ENCODE measurements at regions not wholly inside any gene's neighbourhood (a gene's known extent, or its start where the extent isn't known, plus 50 kb on each side); places are given as distances from the start of the nearest gene placed in this dataset.
"Not testable (repeated sequence)": the region's sequence is repeated elsewhere in the genome, so short reads cannot be mapped to it uniquely, and the experiment has no call there.

DNA sequence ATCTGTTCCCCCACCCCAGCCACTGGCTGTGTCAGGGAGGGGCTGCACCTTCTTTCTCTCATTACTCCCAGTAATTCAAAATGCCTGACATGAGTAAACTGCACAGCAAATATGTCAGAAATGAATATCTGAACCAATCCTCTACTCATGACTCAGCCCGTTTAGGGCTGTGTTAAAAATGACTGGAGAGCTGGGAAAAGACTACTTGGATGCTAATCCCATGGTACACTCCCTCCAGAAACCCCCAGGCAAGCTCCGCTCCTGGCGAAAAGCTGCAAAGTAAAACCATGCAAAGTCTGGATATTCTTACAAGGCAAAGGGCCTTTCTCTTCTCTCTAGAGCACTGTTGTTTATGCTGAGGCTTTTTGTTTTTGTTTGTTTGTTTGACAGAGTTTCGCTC is 448.1 kb upstream of the DYNLRB2 start:
- in situ Hi-C loops (cut with MboI; ENCODE audit: low pct_unique_long_range_greater_than_20kb, low sequenced_read_pairs, unreplicated experiment): no loop called here

DNA sequence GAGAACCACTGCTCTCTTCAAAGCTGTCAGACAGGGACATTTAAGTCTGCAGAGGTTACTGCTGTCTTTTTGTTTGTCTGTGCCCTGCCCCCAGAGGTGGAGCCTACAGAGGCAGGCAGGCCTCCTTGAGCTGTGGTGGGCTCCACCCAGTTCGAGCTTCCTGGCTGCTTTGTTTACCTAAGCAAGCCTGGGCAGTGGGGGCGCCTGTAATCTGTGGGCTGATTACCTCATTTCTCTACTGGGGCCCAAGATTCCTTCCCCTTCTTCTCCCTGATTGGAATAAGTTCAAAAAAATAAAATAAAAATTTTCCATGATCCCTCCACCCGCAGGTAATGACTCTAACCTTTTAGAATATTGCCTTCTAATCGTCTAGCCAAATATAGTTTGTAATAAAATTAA is 449.3 kb upstream of the DYNLRB2 start:
- DNase-seq (ENCODE audit: low spot score); in situ Hi-C loops (cut with MboI; ENCODE audit: low pct_unique_long_range_greater_than_20kb, low sequenced_read_pairs, unreplicated experiment): not testable (repeated sequence)

More for the DNA sequence above, 448.1 kb upstream of the DYNLRB2 start:
- no peak for DNase-seq (ENCODE audit: low spot score)
- TF ChIP-seq, protein P1, sequence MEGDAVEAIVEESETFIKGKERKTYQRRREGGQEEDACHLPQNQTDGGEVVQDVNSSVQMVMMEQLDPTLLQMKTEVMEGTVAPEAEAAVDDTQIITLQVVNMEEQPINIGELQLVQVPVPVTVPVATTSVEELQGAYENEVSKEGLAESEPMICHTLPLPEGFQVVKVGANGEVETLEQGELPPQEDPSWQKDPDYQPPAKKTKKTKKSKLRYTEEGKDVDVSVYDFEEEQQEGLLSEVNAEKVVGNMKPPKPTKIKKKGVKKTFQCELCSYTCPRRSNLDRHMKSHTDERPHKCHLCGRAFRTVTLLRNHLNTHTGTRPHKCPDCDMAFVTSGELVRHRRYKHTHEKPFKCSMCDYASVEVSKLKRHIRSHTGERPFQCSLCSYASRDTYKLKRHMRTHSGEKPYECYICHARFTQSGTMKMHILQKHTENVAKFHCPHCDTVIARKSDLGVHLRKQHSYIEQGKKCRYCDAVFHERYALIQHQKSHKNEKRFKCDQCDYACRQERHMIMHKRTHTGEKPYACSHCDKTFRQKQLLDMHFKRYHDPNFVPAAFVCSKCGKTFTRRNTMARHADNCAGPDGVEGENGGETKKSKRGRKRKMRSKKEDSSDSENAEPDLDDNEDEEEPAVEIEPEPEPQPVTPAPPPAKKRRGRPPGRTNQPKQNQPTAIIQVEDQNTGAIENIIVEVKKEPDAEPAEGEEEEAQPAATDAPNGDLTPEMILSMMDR (IDR thresholded peaks at IDR 0.05; ENCODE audit: extremely low read depth, insufficient read depth, missing control alignments): no peak

DNA sequence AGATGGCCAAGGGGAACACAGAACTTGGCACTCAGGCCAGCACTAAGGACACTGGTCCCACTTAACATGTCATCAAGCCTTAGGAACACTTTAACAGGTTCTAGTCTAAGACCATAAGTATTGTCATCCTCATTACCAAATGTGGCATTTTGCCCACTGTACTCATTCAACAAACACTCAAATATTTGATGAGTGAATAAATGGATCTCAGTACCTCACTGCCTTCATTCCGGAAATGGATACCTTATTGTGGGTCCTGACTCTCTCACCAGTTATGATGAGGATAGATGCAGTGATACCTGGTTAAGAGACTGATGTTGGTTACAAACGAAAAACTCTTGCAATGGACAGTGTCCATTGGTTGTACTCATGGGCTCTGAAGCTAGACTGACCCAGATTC is 455.2 kb upstream of the DYNLRB2 start:
- in situ Hi-C loops (cut with MboI; ENCODE audit: low pct_unique_long_range_greater_than_20kb, low sequenced_read_pairs, unreplicated experiment): no loop called here
- DNase-seq (ENCODE audit: low spot score): no peak
- TF ChIP-seq, protein P1 (IDR thresholded peaks at IDR 0.05; ENCODE audit: extremely low read depth, insufficient read depth, missing control alignments): no peak

DNA sequence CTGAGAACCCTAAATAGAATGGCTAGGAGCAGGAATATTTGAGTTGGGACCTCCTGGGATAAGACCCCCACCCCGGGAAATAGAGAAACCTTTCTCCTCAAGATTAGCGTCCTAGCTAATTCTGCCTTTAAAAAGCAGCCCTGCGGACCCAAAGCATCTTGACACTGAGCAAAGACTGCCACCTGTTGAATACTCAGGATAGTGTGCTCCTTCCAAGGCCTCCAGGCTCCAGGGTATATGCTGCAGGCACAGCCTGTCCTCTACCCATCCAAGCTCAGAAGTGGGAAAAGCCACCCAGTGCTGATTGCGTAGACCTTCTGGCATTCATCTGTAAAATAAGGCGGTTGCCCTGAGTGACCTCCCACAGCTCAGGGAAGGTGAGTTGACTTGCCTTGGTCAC is 456.2 kb upstream of the DYNLRB2 start:
- in situ Hi-C loops (cut with MboI; ENCODE audit: low pct_unique_long_range_greater_than_20kb, low sequenced_read_pairs, unreplicated experiment): no loop called here
- TF ChIP-seq, protein P1 (IDR thresholded peaks at IDR 0.05; ENCODE audit: extremely low read depth, insufficient read depth, missing control alignments): peak; percentile 49
- DNase-seq (ENCODE audit: low spot score): no peak

DNA sequence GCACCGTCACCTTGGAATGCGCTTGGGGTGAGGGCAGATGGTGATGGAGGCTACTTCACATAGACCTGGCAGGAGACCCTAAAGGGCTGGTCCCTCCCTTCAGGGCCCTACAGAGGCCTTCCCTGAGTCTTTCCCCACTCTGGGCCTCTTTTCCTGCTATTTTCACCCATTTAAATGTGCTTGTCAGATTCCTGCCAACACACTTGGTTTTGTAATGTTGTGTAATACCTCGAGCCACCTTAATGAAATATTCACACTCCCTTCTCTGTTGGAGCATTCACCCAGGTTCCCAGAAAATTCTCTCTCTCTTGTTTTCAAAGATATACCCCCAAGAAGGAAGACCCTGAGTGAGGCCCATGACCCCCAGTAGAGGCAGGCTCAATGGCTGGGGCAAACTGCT is 456.6 kb upstream of the DYNLRB2 start:
- no peak for DNase-seq (ENCODE audit: low spot score)
- in situ Hi-C loops (cut with MboI; ENCODE audit: low pct_unique_long_range_greater_than_20kb, low sequenced_read_pairs, unreplicated experiment): no loop called here

DNA sequence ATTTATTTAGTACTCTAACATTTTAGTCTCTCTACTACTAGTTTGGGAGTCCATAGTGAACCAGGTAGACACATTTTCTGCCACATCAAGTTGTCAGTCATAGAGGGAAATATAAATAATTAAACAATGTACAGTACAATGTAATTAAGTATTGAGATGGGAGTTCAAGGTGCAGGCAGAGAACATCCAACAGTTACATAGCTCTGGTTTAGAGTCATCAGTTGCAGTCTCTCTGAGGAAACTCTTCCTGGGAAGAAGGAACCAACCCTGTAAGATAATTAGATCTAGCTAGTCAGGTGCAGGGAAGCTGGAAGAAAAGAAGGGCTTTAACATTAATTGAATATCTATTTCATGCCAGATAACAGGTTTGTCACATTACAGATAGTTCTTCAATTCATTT is 457.9 kb upstream of the DYNLRB2 start:
- no peak for DNase-seq (ENCODE audit: low spot score)
- in situ Hi-C loops (cut with MboI; ENCODE audit: low pct_unique_long_range_greater_than_20kb, low sequenced_read_pairs, unreplicated experiment): no loop called here
- TF ChIP-seq, protein P1 (IDR thresholded peaks at IDR 0.05; ENCODE audit: extremely low read depth, insufficient read depth, missing control alignments): no peak

More for the DNA sequence above, 456.6 kb upstream of the DYNLRB2 start:
- TF ChIP-seq, protein P1 (IDR thresholded peaks at IDR 0.05; ENCODE audit: extremely low read depth, insufficient read depth, missing control alignments): no peak

DNA sequence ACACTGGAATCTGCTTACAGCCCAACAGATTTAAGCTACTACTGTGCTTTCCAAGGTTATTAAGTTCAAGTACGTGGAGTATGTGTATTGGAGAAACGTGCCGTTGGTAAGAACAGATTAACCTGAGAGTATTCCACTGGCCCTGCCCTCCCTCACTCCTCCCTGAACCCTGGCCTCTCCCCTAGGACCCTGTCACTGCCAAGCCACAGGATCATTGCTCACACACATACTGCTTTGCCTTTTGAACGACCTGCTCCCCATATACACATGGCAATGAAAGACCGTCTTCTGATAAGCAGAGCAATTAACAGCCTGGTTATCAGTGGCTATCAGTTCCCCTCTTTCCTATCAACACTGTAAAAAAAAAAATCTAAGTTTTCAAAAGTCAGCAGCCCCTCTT is 458.9 kb upstream of the DYNLRB2 start:
- TF ChIP-seq, protein P1 (IDR thresholded peaks at IDR 0.05; ENCODE audit: extremely low read depth, insufficient read depth, missing control alignments): no peak
- no peak for DNase-seq (ENCODE audit: low spot score)
- in situ Hi-C loops (cut with MboI; ENCODE audit: low pct_unique_long_range_greater_than_20kb, low sequenced_read_pairs, unreplicated experiment): no loop called here

All from GM13977 (cell line).